ENCODE measurements at regions not wholly inside any gene's neighbourhood (a gene's known extent, or its start where the extent isn't known, plus 50 kb on each side); places are given as distances from the start of the nearest gene placed in this dataset.

GRCh38 chr7:7127773-7128172 is 54.6 kb upstream of the C1GALT1 start:
- no peak for DNase-seq

DNA sequence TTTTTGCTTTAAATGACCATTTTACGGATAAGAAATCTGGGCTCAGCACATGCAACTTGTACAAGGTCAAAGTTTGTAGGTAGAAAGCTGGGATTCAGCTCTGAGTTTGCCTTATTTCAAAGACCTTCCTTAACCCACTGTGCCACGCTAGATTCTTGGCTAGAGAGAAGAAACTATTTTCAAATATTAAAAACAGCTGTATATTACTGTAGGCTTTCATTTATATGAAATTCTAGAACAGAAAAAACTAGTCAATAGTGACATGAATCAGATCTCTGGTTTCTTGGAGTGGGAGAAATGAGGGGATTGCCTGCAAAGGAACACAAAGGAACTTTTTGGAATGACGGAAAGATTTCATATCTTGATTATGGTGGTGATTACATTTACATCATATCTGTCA is 53.0 kb upstream of the C1GALT1 start:
- DNase-seq = no peak

DNA sequence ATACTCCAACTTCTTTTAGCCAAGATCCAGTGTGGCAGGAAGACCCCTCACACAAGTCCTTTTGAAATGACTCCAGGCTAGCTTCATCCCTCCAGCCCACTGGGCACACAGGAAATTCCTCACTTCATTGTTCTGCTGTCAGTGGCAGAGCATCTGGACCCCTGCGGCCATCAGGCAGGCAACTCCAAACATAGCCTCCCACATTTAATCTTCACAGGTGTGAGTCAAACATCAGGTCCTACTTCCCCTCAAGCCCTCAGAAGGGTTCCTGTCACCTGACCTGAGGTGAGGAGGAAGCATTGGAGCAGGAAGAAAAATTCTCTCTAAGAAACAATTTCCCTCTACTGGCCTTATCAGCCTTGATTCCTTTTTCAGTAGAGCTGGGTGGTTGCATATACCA is 51.1 kb upstream of the C1GALT1 start:
- DNase-seq = no peak
